Cardiac muscle cell (in vitro differentiated cells and primary cell): ENCODE measurements at regions not wholly inside any gene's neighbourhood (a gene's known extent, or its start where the extent isn't known, plus 50 kb on each side); places are given as distances from the start of the nearest gene placed in this dataset.

Experiments used
- DNase-seq, 2 donors: peaks; one replicate each; pipeline versions ENCODE4 v3.0.0 to v3.0.0-alpha.2; 2010 to 2017; ENCODE audit warnings: low read depth in 1 of 2, low spot score in 1 of 2
- H3K27ac ChIP-seq: fragments of 200-600 bp; sonication (generic); 2 replicates; pipeline ENCODE4 v1.5.1; 2016
- H3K27me3 ChIP-seq: fragments of 200-600 bp; sonication (generic); 2 replicates; pipeline ENCODE4 v1.6.0; 2016; ENCODE audit warnings: control low read depth
- H3K36me3 ChIP-seq: fragments of 200-600 bp; sonication (generic); 2 replicates; pipeline ENCODE4 v1.5.1; 2016; ENCODE audit warnings: control low read depth
- H3K4me1 ChIP-seq: fragments of 200-600 bp; sonication (generic); 2 replicates; pipeline ENCODE4 v1.8.1; 2017; ENCODE audit warnings: low read depth, mild to moderate bottlenecking, mixed run types
- H3K4me3 ChIP-seq: fragments of 200-600 bp; sonication (generic); 2 replicates; pipeline ENCODE4 v1.5.1; 2016; ENCODE audit warnings: mild to moderate bottlenecking
- H3K9me3 ChIP-seq: fragments of 200-600 bp; sonication (generic); 2 replicates; pipeline ENCODE4 v1.5.1; 2017; ENCODE audit warnings: low read depth, mild to moderate bottlenecking, control low read depth
- TF ChIP-seq, protein P1 (sequence below): IDR thresholded peaks from 2 replicates; pipeline ENCODE4 v1.5.1; 2012; ENCODE audit warnings: low read depth, mild to moderate bottlenecking, low read length

DNA sequence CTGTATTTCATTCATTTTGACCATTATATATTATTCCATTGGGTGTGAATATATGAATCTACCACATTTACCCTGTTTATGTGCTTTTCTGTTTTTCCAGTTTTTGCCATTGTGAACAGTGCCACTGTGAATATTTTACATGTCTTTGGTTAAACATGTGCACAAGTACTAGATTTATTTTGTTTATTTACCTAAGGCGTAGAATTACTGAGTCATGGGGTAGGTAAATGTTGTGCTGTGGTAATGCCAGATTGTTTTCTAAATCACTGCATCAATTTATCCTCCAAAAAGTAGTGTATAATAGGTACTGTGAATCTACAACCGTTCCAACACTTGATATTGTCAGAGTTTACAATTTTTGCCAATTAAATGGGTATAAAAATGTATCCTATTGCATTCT is 362.1 kb upstream of the AGTR1 start:
- Histone ChIP-seq H3K4me3 (no peak overlapping the region), H3K4me1 (peaks cover 5% of the 10 kb centered on the region), H3K9me3 (no peaks in the 10 kb centered on the region), H3K27me3 (no peaks in the 10 kb centered on the region), H3K36me3 (no peaks in the 10 kb centered on the region), H3K27ac (no peak overlapping the region)
- TF ChIP-seq, protein P1, sequence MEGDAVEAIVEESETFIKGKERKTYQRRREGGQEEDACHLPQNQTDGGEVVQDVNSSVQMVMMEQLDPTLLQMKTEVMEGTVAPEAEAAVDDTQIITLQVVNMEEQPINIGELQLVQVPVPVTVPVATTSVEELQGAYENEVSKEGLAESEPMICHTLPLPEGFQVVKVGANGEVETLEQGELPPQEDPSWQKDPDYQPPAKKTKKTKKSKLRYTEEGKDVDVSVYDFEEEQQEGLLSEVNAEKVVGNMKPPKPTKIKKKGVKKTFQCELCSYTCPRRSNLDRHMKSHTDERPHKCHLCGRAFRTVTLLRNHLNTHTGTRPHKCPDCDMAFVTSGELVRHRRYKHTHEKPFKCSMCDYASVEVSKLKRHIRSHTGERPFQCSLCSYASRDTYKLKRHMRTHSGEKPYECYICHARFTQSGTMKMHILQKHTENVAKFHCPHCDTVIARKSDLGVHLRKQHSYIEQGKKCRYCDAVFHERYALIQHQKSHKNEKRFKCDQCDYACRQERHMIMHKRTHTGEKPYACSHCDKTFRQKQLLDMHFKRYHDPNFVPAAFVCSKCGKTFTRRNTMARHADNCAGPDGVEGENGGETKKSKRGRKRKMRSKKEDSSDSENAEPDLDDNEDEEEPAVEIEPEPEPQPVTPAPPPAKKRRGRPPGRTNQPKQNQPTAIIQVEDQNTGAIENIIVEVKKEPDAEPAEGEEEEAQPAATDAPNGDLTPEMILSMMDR, result no peak
- no peak for DNase-seq

DNA sequence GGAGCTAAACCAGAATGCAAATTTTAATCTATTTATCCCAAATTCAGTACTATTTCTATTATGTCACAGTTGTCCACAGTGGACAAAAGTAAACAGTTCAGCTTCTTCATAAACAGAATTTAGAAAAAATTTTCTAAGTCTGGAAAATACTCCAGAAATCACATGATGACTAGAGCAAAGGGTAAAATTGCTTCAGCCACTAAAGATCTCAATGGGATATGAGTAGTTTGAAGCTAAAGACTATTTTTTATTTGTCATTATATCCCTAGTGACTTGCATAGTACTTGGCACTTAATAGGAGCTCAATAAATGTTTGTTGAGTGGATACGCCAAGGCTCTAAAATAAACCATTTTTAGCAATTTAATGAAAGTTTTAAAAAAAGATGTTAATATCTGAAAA is 354.3 kb upstream of the AGTR1 start:
- no peaks in the 10 kb centered on the region for H3K9me3 ChIP-seq
- no peak overlapping the region for H3K4me3 ChIP-seq
- DNase-seq, result no peak
- TF ChIP-seq, protein P1, result no peak
- H3K27me3 ChIP-seq, result no peaks in the 10 kb centered on the region
- H3K27ac ChIP-seq, result no peak overlapping the region
- no peaks in the 10 kb centered on the region for H3K36me3 ChIP-seq
- no peaks in the 10 kb centered on the region for H3K4me1 ChIP-seq

DNA sequence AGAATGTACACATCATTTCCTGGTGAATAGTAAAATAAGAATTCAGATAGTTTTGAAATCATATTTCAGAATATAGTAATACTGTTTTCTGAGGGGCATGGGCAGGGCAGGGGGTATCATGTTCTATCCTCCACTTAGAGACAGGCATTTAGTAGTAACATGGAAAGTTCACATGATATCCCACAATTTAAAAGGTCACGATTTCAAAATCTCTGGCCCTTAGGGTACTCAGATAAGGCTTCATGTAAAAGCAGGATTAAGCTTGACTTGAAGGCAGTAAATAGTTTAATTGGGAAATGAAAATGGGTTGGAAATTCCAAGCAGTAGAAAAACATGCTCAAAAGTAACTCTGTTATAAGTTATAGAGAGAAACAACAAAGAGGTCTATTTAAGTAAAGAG is 353.2 kb upstream of the AGTR1 start:
- H3K27me3 ChIP-seq, result no peaks in the 10 kb centered on the region
- TF ChIP-seq, protein P1, result no peak
- H3K4me1 ChIP-seq, result no peaks in the 10 kb centered on the region
- no peaks in the 10 kb centered on the region for H3K36me3 ChIP-seq
- no peak overlapping the region for H3K27ac ChIP-seq
- H3K9me3 ChIP-seq, result no peaks in the 10 kb centered on the region
- no peak for DNase-seq
- H3K4me3 ChIP-seq, result no peak overlapping the region

DNA sequence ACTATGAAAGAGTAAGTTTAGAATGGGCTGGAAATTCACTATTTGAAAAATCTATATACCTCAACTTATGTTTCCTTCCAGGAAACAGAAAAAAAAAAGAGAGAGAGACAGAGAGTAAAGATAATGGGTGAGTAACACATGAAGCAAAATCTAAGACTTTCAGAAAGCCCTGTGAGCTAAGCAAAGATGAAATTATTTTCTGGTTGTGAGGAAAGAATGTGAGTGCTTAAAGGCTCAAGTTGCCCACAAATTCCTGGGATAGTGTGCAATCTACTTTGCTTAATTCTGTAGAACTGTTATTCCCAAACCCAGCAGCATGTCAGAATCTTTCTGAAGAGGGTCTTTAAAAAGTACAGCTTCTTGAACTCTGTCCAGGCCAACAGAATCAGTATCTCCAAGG is 337.7 kb upstream of the AGTR1 start:
- H3K27me3 ChIP-seq, result no peaks in the 10 kb centered on the region
- no peak overlapping the region for H3K4me3 ChIP-seq
- no peaks in the 10 kb centered on the region for H3K9me3 ChIP-seq
- DNase-seq, result peak in 1 of 2 donors; percentile 13
- TF ChIP-seq, protein P1, result no peak
- H3K27ac ChIP-seq, result no peak overlapping the region
- no peaks in the 10 kb centered on the region for H3K4me1 ChIP-seq
- H3K36me3 ChIP-seq, result no peaks in the 10 kb centered on the region

DNA sequence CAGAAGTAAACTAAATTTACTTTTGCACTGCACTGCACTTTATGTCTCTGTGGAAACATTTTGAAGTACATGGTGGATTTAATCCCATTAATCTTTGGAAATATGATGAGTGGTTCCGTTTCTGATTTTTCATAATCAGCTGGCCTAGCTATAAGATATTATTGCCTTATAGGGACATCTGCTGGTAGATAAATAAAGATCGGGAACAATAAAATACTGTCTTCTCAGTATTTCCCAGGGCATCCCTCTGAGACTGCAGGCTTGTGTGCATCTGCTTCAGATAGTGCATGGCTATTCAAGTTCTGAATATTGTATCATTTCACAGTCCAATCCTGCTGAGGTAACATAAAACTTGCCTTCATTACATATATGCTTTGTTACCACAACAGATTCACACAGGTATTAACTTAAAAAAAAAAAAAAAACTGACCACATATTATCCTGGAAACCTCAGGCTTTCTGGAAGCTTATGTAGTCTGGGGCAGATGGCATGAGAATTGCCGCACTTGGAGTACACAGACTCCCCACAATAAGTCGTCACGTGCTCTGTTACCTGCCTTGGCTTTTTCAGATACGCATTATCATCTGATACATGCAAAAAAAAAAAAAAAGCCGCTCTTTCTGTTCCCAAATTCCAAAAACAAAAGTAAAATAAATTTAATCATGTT is 330.8 kb upstream of the AGTR1 start:
- Histone ChIP-seq H3K9me3 (no peaks in the 10 kb centered on the region), H3K4me3 (no peak overlapping the region), H3K27ac (no peak overlapping the region), H3K36me3 (no peaks in the 10 kb centered on the region), H3K27me3 (no peaks in the 10 kb centered on the region), H3K4me1 (no peaks in the 10 kb centered on the region)
- TF ChIP-seq, protein P1, result no peak
- peak in 1 of 2 donors; percentile 19 for DNase-seq
